ENCODE measurements at regions not wholly inside any gene's neighbourhood (a gene's known extent, or its start where the extent isn't known, plus 50 kb on each side); places are given as distances from the start of the nearest gene placed in this dataset.
A peak's percentile ranks its signal among the peaks of the same experiment; 100 is the strongest.

DNA sequence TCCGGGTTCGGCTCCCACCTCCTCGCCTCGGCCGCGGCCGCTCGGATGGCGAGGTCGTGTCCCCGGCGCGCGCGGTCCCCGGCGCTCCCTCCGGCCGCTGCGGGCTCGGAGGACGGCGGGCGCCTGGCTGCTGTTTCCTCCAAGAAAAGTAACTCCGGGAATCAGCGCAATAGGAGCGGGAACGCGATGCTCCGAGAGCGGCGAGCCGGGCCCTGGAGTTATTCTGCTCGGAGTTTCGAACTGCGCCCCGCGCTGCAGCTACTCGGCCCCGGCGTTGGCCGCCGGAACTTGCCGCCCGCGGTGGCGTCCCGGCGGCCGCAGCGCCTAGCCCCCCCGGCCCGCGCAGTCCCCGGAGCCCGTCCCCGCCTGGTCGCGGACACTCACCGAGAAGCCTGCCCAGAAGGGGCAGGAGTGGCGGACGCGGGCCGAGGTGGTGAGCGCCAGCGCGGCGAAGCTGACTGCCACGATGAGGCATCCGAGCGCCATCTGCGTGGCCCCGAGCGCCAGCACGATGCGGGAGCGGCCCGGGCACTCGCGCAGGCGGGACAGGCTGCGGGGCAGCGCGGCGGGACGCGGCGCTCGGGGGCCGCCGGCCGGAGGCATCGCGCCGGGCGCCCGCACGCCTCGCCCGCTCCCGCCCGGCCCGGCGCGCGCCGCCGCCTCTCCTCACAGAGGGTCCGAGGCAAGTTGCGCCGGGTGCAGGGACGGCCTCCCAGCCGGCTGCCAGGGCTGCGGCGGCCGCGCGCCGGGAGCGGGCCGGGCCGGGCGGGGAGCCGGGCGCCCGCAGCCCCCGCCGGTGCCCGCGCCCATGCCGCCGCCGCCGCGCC, 251.9 kb downstream of the TJP1 start:
- no peaks in the 10 kb centered on the region for H3K9me3 ChIP-seq (ENCODE audit: control insufficient read depth, low read length)
- H3K27ac ChIP-seq (ENCODE audit: low read depth in 1 of 2, low read length in 2 of 2), result no peak overlapping the region
- ATAC-seq (ENCODE audit: low FRiP score), result peak; percentile 26
- peak overlapping the region; percentile 89 for H3K4me3 ChIP-seq (ENCODE audit: low read length in 2 of 2)
- no peaks in the 10 kb centered on the region for H3K4me1 ChIP-seq (ENCODE audit: control insufficient read depth in 1 of 2, insufficient read depth in 2 of 2, low read length in 2 of 2)
- no peaks in the 10 kb centered on the region for H3K27me3 ChIP-seq (ENCODE audit: control insufficient read depth in 1 of 2, insufficient read depth in 2 of 2, low read length in 1 of 2)
- intact Hi-C loops (cut with DNase I), result loop anchor here in 1 of 2 donors (10.0 kb wide), 1 partner anchor 426 kb away; no protein-coding TSS in a partner anchor
- no peak for DNase-seq
- 1% methylated on average over 26 to 135 of the region's 135 CpGs for WGBS, 2 donors
- H3K36me3 ChIP-seq (ENCODE audit: control insufficient read depth in 1 of 2, insufficient read depth in 2 of 2, low read length in 1 of 2), result no peaks in the 10 kb centered on the region

DNA sequence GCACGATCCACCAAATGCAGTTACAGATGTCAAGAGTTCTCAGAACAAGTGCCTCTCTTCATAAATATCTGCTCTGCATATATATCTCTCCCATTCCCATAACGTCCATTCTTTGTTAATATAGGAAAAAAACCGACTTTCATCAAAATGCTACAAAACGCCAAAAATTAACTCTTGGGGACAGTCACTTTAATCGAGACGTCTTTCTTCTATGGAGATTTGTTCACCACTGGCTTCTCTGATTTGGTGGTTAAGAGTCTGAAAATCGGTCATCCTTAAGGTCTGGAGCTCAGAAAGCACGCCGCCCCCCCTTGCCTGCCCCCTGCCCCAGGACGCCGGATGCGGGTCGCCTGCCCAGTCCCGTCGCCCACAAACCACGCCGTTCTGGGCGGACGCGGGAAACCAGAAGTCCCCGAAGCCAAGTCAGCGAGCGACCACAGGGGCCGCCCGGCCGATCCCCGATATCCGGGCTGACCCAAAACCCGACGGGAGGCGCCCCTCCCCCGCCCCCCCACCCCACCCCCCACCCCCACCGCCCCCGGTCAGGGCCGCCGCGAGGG, 252.7 kb downstream of the TJP1 start:
- Histone ChIP-seq H3K27ac (ENCODE audit: low read depth in 1 of 2, low read length in 2 of 2) (no peak overlapping the region), H3K36me3 (ENCODE audit: control insufficient read depth in 1 of 2, insufficient read depth in 2 of 2, low read length in 1 of 2) (no peaks in the 10 kb centered on the region), H3K4me3 (ENCODE audit: low read length in 2 of 2) (peak overlapping the region; percentile 89), H3K4me1 (ENCODE audit: control insufficient read depth in 1 of 2, insufficient read depth in 2 of 2, low read length in 2 of 2) (no peaks in the 10 kb centered on the region), H3K27me3 (ENCODE audit: control insufficient read depth in 1 of 2, insufficient read depth in 2 of 2, low read length in 1 of 2) (no peaks in the 10 kb centered on the region), H3K9me3 (ENCODE audit: control insufficient read depth, low read length) (no peaks in the 10 kb centered on the region)
- no peak for ATAC-seq (ENCODE audit: low FRiP score)
- intact Hi-C loops (cut with DNase I), result loop anchor here in 1 of 2 donors (10.0 kb wide), 1 partner anchor 425 kb away; no protein-coding TSS in a partner anchor
- 4 to 5% methylated on average over 28 to 37 of the region's 37 CpGs for WGBS, 2 donors
- DNase-seq, result no peak

DNA sequence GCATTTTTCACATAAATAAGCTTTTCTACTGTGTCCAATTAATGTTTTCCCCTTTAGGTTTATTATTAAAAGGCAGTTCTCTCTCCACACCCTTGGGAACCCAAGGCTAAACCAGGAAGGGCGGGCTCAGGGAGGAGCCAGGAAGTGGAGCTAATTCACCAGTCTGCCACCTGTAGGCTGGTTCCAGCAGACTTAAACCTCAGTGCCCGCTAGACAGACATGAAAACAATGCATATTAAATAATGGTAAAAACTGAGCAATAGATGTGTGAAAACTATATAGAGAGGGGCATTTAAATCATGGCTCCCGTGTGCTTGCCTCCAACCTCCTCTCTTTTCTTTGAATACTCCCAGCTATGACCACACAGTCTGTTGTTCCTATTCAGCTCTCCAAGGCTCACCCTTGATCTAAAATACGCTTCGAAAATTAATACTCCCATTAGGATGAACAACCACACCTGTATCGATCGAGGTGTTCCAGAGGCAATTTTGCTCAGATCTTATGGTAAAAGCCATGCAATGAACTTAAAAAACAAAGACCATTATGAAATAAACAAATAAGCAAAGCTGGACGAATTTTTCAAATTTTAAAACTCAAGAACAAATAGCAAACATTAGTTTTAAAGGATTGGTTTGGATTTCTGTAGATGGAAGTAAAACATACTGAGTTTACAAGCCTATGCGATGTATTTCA, 253.3 kb downstream of the TJP1 start:
- no peak for ATAC-seq (ENCODE audit: low FRiP score)
- Histone ChIP-seq H3K27me3 (ENCODE audit: control insufficient read depth in 1 of 2, insufficient read depth in 2 of 2, low read length in 1 of 2) (no peaks in the 10 kb centered on the region), H3K9me3 (ENCODE audit: control insufficient read depth, low read length) (no peaks in the 10 kb centered on the region), H3K4me3 (ENCODE audit: low read length in 2 of 2) (peak overlapping the region in 1 of 2 donors; percentile 89), H3K27ac (ENCODE audit: low read depth in 1 of 2, low read length in 2 of 2) (no peak overlapping the region), H3K4me1 (ENCODE audit: control insufficient read depth in 1 of 2, insufficient read depth in 2 of 2, low read length in 2 of 2) (no peaks in the 10 kb centered on the region), H3K36me3 (ENCODE audit: control insufficient read depth in 1 of 2, insufficient read depth in 2 of 2, low read length in 1 of 2) (no peaks in the 10 kb centered on the region)
- WGBS, 2 donors, result 48 to 54% methylated on average over 9 of the region's 9 CpGs
- DNase-seq, result no peak
- intact Hi-C loops (cut with DNase I), result no loop called here

- DNase-seq (no peak), ATAC-seq (ENCODE audit: low FRiP score) (no peak)
- Histone ChIP-seq H3K27me3 (ENCODE audit: control insufficient read depth in 1 of 2, insufficient read depth in 2 of 2, low read length in 1 of 2) (no peaks in the 10 kb centered on the region), H3K9me3 (ENCODE audit: control insufficient read depth, low read length) (no peaks in the 10 kb centered on the region), H3K36me3 (ENCODE audit: control insufficient read depth in 1 of 2, insufficient read depth in 2 of 2, low read length in 1 of 2) (no peaks in the 10 kb centered on the region), H3K27ac (ENCODE audit: low read depth in 1 of 2, low read length in 2 of 2) (no peak overlapping the region), H3K4me3 (ENCODE audit: low read length in 2 of 2) (no peak overlapping the region), H3K4me1 (ENCODE audit: control insufficient read depth in 1 of 2, insufficient read depth in 2 of 2, low read length in 2 of 2) (no peaks in the 10 kb centered on the region)
- intact Hi-C loops (cut with DNase I), result no loop called here
- WGBS, 2 donors, result 83 to 92% methylated on average over 1 of the region's 1 CpG
Measured at GRCh38 chr15:29567336-29567735, 254.9 kb downstream of the TJP1 start.

GRCh38 chr15:29566914-29567313, 255.4 kb downstream of the TJP1 start:
- Histone ChIP-seq H3K4me3 (ENCODE audit: low read length in 2 of 2) (no peak overlapping the region), H3K4me1 (ENCODE audit: control insufficient read depth in 1 of 2, insufficient read depth in 2 of 2, low read length in 2 of 2) (no peaks in the 10 kb centered on the region), H3K27me3 (ENCODE audit: control insufficient read depth in 1 of 2, insufficient read depth in 2 of 2, low read length in 1 of 2) (no peaks in the 10 kb centered on the region), H3K36me3 (ENCODE audit: control insufficient read depth in 1 of 2, insufficient read depth in 2 of 2, low read length in 1 of 2) (no peaks in the 10 kb centered on the region), H3K9me3 (ENCODE audit: control insufficient read depth, low read length) (no peaks in the 10 kb centered on the region), H3K27ac (ENCODE audit: low read depth in 1 of 2, low read length in 2 of 2) (no peak overlapping the region)
- DNase-seq, result no peak
- intact Hi-C loops (cut with DNase I), result no loop called here
- ATAC-seq (ENCODE audit: low FRiP score), result no peak
- 87 to 94% methylated on average over 3 of the region's 3 CpGs for WGBS, 2 donors

DNA sequence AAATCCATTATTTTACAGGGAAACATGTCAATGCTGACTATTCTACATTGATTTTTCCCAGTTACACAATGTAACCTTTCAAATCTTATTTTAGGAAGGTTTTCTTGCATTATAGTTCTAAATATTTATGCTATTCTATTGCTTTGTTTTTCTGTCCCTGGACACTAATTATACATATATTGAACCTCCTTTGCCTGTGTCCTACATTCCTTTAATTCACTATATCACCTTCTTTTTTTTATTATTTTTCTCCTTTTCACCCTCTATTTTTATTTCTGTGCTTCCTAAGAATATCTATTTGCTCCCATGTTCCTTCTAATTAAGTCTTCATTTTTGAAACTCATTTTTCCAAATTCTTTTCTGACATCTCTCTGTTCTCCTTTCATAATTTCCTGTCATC, 259.2 kb downstream of the TJP1 start:
- Histone ChIP-seq H3K4me1 (ENCODE audit: control insufficient read depth in 1 of 2, insufficient read depth in 2 of 2, low read length in 2 of 2) (no peaks in the 10 kb centered on the region), H3K9me3 (ENCODE audit: control insufficient read depth, low read length) (no peaks in the 10 kb centered on the region), H3K27me3 (ENCODE audit: control insufficient read depth in 1 of 2, insufficient read depth in 2 of 2, low read length in 1 of 2) (no peaks in the 10 kb centered on the region), H3K36me3 (ENCODE audit: control insufficient read depth in 1 of 2, insufficient read depth in 2 of 2, low read length in 1 of 2) (no peaks in the 10 kb centered on the region), H3K27ac (ENCODE audit: low read depth in 1 of 2, low read length in 2 of 2) (no peak overlapping the region), H3K4me3 (ENCODE audit: low read length in 2 of 2) (no peak overlapping the region)
- DNase-seq (no peak), ATAC-seq (ENCODE audit: low FRiP score) (no peak)
- intact Hi-C loops (cut with DNase I), result no loop called here

GRCh38 chr15:29560896-29561295, 261.4 kb downstream of the TJP1 start:
- no peaks in the 10 kb centered on the region for H3K4me1 ChIP-seq (ENCODE audit: control insufficient read depth in 1 of 2, insufficient read depth in 2 of 2, low read length in 2 of 2)
- intact Hi-C loops (cut with DNase I), result no loop called here
- ATAC-seq (ENCODE audit: low FRiP score) (no peak), DNase-seq (no peak)
- 80 to 98% methylated on average over 2 of the region's 2 CpGs for WGBS, 2 donors
- H3K36me3 ChIP-seq (ENCODE audit: control insufficient read depth in 1 of 2, insufficient read depth in 2 of 2, low read length in 1 of 2), result no peaks in the 10 kb centered on the region
- H3K4me3 ChIP-seq (ENCODE audit: low read length in 2 of 2), result no peak overlapping the region
- H3K27me3 ChIP-seq (ENCODE audit: control insufficient read depth in 1 of 2, insufficient read depth in 2 of 2, low read length in 1 of 2), result no peaks in the 10 kb centered on the region
- no peak overlapping the region for H3K27ac ChIP-seq (ENCODE audit: low read depth in 1 of 2, low read length in 2 of 2)
- no peaks in the 10 kb centered on the region for H3K9me3 ChIP-seq (ENCODE audit: control insufficient read depth, low read length)

- 95% methylated on average over 9 of the region's 9 CpGs for whole genome bisulfite sequencing, 2 donors
- intact Hi-C loops (cut with DNase I), result no loop called here
- DNase-seq (no peak), ATAC-seq (ENCODE audit: low FRiP score) (no peak)
- H3K27me3 ChIP-seq (ENCODE audit: control insufficient read depth in 1 of 2, insufficient read depth in 2 of 2, low read length in 1 of 2), result no peaks in the 10 kb centered on the region
- no peaks in the 10 kb centered on the region for H3K4me1 ChIP-seq (ENCODE audit: control insufficient read depth in 1 of 2, insufficient read depth in 2 of 2, low read length in 2 of 2)
- H3K9me3 ChIP-seq (ENCODE audit: control insufficient read depth, low read length), result peaks cover 2% of the 10 kb centered on the region
- no peak overlapping the region for H3K4me3 ChIP-seq (ENCODE audit: low read length in 2 of 2)
- no peaks in the 10 kb centered on the region for H3K36me3 ChIP-seq (ENCODE audit: control insufficient read depth in 1 of 2, insufficient read depth in 2 of 2, low read length in 1 of 2)
- no peak overlapping the region for H3K27ac ChIP-seq (ENCODE audit: low read depth in 1 of 2, low read length in 2 of 2)
Measured at GRCh38 chr15:29558261-29558660, 264.0 kb downstream of the TJP1 start.

All from aorta (tissue), 5 donors.